Uterus (tissue), 3 donors: ENCODE measurements at regions not wholly inside any gene's neighbourhood (a gene's known extent, or its start where the extent isn't known, plus 50 kb on each side); places are given as distances from the start of the nearest gene placed in this dataset.

Experiments used
- DNase-seq, 2 donors: peaks; one replicate each; pipeline ENCODE4 v3.0.0-alpha.2; 2019 to 2020
- H3K27ac ChIP-seq, 2 donors: fragments of 200-600 bp; sonication (generic); 1 replicate in 1 of 2; 2 replicates in 1 of 2; pipeline ENCODE4 v1.5.1; 2016 to 2018
- H3K27me3 ChIP-seq, 2 donors: fragments of 200-600 bp; sonication (generic); one replicate each; pipeline ENCODE4 v1.5.1; 2018 to 2019; ENCODE audit warnings: control low read depth in 1 of 2
- H3K36me3 ChIP-seq, 2 donors: fragments of 200-600 bp; sonication (generic); one replicate each; pipeline ENCODE4 v1.5.1; 2019; ENCODE audit warnings: control low read depth in 1 of 2
- H3K4me1 ChIP-seq, 2 donors: fragments of 200-600 bp; sonication (generic); one replicate each; pipeline ENCODE4 v1.5.1; 2018 to 2019; ENCODE audit warnings: control low read depth in 1 of 2
- H3K4me3 ChIP-seq, 2 donors: fragments of 200-600 bp; sonication (generic); 1 replicate in 1 of 2; 2 replicates in 1 of 2; pipeline ENCODE4 v1.5.1; 2018 to 2019; ENCODE audit warnings: mild to moderate bottlenecking in 1 of 2
- H3K9me3 ChIP-seq, 2 donors: fragments of 200-600 bp; sonication (generic); one replicate each; pipeline ENCODE4 v1.5.1; 2019; ENCODE audit warnings: control low read depth in 1 of 2
- POLR2A ChIP-seq, 2 donors: fragments of 450-650 bp; IDR thresholded peaks; one replicate each; pipeline ENCODE4 v1.6.1; 2016; ENCODE audit warnings: antibody characterized with exemption in 2 of 2, mild to moderate bottlenecking in 1 of 2, moderate library complexity in 1 of 2
- intact Hi-C: fragments of 100-400 bp; cut with DNase I; formaldehyde crosslinking; loops from one replicate; pipeline ENCODE4 v1.15.1; 2023; ENCODE audit warnings: low total_unique reads
- TF ChIP-seq, protein P1 (sequence below), 4 experiments: fragments of 200-600 bp in 2 of 4; fragments of 450-650 bp in 2 of 4; sonication (generic) in 2 of 4; IDR thresholded peaks; one replicate each; pipeline ENCODE4 v1.5.1; 2016 to 2019; ENCODE audit warnings: antibody characterized with exemption in 4 of 4, mild to moderate bottlenecking in 2 of 4, moderate library complexity in 1 of 4
- donor health status: DM: yes; HTN: yes; CAD: no.

DNA sequence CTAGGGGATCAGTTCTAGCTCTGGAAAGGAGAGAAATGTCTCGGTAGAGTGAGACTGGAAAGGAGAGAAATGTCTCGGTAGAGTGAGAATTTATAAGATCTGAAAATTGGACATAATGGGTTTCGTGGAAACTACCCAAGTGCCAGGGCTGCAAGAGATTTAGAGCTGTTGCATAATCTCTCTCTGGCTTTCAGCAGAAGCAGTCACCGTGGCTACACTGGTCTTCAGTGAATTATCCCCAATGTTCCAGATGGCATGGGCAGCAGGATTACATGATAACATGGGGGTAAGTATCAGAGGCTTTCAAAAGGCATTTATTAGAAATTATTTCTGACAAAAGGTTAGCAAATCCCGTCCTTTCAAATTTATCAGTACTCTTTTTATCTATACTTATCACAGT, 435.5 kb downstream of the NKX6-1 start:
- no peak for TF ChIP-seq POLR2A (IDR thresholded peaks at IDR 0.05)
- TF ChIP-seq, protein P1, sequence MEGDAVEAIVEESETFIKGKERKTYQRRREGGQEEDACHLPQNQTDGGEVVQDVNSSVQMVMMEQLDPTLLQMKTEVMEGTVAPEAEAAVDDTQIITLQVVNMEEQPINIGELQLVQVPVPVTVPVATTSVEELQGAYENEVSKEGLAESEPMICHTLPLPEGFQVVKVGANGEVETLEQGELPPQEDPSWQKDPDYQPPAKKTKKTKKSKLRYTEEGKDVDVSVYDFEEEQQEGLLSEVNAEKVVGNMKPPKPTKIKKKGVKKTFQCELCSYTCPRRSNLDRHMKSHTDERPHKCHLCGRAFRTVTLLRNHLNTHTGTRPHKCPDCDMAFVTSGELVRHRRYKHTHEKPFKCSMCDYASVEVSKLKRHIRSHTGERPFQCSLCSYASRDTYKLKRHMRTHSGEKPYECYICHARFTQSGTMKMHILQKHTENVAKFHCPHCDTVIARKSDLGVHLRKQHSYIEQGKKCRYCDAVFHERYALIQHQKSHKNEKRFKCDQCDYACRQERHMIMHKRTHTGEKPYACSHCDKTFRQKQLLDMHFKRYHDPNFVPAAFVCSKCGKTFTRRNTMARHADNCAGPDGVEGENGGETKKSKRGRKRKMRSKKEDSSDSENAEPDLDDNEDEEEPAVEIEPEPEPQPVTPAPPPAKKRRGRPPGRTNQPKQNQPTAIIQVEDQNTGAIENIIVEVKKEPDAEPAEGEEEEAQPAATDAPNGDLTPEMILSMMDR (IDR thresholded peaks at IDR 0.05) = no peak

DNA sequence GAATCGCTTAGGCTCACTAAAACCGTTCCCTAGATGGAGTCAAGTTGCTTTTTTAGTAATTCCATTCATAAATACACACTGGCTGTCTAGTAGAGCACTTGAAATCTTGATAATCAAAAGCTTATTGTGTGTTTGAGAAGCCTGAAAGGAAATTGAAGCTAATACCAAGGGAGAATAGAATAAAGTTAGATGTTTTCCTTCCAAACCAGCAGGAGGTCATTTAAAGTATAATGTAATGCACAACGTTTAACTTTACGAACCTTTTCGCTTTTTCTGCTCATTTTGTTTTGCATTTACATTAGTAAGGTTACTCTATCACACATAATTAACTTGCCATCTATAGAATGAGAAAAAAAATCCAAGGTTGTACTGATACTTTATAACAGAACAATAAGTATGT, 440.9 kb downstream of the NKX6-1 start:
- TF ChIP-seq POLR2A (IDR thresholded peaks at IDR 0.05) = no peak
- TF ChIP-seq, protein P1 (IDR thresholded peaks at IDR 0.05) = no peak
- no peak overlapping the region for H3K27ac ChIP-seq
- intact Hi-C loops = no loop called here
- H3K9me3 ChIP-seq = no peaks in the 10 kb centered on the region
- DNase-seq = no peak
- H3K36me3 ChIP-seq = no peaks in the 10 kb centered on the region
- no peaks in the 10 kb centered on the region for H3K27me3 ChIP-seq
- no peak overlapping the region for H3K4me3 ChIP-seq
- no peaks in the 10 kb centered on the region for H3K4me1 ChIP-seq

More for the DNA sequence above, 435.5 kb downstream of the NKX6-1 start:
- intact Hi-C loops = no loop called here
- no peak overlapping the region for H3K4me3 ChIP-seq
- no peaks in the 10 kb centered on the region for H3K27me3 ChIP-seq
- no peaks in the 10 kb centered on the region for H3K4me1 ChIP-seq
- DNase-seq = no peak
- no peaks in the 10 kb centered on the region for H3K36me3 ChIP-seq
- no peak overlapping the region for H3K27ac ChIP-seq
- H3K9me3 ChIP-seq = no peaks in the 10 kb centered on the region

DNA sequence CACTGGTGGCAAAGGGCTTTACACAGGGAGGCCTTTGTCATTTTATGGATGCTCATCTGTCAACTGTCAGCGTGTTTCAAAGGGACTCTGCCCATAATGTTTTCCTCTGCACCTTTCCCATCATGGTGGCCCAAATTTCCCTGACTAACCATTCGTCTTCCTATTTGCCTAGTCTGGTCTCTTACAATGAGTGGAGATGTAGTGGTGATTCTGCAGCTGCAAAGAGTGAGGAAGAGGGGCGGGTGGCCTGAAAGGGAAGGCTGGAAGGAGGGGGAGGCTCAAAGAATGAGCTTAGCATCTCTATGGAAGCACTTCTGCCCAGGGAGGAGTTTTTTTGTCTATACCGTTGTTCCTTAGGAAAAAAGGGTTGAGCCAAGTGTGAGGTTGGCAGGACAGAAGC, 447.5 kb downstream of the NKX6-1 start:
- H3K27me3 ChIP-seq = no peaks in the 10 kb centered on the region
- intact Hi-C loops = no loop called here
- H3K36me3 ChIP-seq = no peaks in the 10 kb centered on the region
- no peaks in the 10 kb centered on the region for H3K9me3 ChIP-seq
- H3K4me3 ChIP-seq = no peak overlapping the region
- no peak for TF ChIP-seq POLR2A (IDR thresholded peaks at IDR 0.05)
- TF ChIP-seq, protein P1 (IDR thresholded peaks at IDR 0.05) = no peak
- no peaks in the 10 kb centered on the region for H3K4me1 ChIP-seq
- H3K27ac ChIP-seq = no peak overlapping the region
- no peak for DNase-seq

DNA sequence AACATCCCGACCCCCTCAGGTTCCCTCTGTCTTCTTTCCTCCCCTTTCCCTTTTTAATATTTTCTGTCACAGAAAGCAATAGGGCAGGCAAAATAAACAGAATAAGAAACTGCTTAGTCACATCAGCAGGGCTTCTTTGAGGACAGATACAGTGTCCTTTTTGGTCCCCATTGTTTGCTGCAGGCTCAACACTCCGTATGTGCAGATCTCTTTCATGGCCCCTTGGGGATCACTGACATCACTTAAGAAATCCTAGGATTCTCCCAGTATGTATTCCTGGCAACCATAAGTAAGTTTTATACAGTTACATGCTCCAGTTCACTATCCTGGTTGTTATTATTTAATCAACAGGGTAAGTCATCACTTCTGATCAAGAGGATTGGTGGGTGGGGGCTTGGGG, 448.0 kb downstream of the NKX6-1 start:
- TF ChIP-seq, protein P1 (IDR thresholded peaks at IDR 0.05) = no peak
- no peak for TF ChIP-seq POLR2A (IDR thresholded peaks at IDR 0.05)
- H3K27ac ChIP-seq = no peak overlapping the region
- H3K36me3 ChIP-seq = no peaks in the 10 kb centered on the region
- H3K4me3 ChIP-seq = no peak overlapping the region
- H3K4me1 ChIP-seq = no peaks in the 10 kb centered on the region
- intact Hi-C loops = no loop called here
- no peaks in the 10 kb centered on the region for H3K9me3 ChIP-seq
- no peak for DNase-seq
- no peaks in the 10 kb centered on the region for H3K27me3 ChIP-seq

DNA sequence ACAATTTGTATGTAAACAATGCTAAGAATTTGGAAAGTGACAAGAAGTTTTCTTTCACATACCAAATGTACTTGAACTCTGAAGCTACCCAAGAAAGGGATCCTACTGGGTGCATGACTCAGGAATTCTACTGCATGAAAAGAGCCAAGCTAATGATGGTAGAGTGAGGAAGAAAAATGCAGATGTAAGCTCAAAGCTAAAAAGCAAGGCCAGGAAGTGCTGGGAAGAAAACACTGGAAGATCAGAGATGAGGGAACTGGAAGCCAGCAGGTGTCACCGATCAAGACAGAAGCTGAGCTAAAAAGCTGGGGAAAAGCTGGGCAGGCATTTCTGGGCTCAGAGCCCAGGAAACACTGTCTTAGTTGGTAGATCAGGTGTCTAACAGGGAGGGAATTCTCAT, 449.1 kb downstream of the NKX6-1 start:
- H3K36me3 ChIP-seq = no peaks in the 10 kb centered on the region
- no peak overlapping the region for H3K27ac ChIP-seq
- no peaks in the 10 kb centered on the region for H3K4me1 ChIP-seq
- no peak for DNase-seq
- H3K4me3 ChIP-seq = no peak overlapping the region
- H3K27me3 ChIP-seq = no peaks in the 10 kb centered on the region
- no peak for TF ChIP-seq POLR2A (IDR thresholded peaks at IDR 0.05)
- TF ChIP-seq, protein P1 (IDR thresholded peaks at IDR 0.05) = no peak
- H3K9me3 ChIP-seq = no peaks in the 10 kb centered on the region
- intact Hi-C loops = no loop called here
